ENCODE measurements at regions not wholly inside any gene's neighbourhood (a gene's known extent, or its start where the extent isn't known, plus 50 kb on each side); places are given as distances from the start of the nearest gene placed in this dataset.

DNA sequence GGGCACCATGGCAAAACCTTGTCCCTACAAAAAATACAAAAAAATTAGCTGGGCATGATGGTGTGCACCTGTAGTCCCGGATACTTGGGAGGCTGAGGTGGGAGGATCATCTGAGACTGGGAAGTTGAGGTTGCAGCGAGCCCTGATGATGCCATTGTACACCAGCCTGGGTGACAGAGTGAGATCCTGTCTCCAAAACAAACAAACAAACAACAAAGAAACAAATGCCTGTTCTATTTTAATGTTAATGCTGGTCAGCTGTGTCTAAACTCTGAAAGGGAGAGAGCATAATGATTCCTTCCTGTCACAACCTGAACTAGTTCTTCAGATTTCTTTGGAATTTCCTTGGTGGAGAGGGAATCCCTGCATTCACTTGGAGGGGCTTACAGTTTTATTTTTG is 413.0 kb upstream of the TBL1XR1 start:
- DNase-seq, result no peak
- BruUV-seq (replicated peaks), result no TSS peak
- no peak for TF ChIP-seq CTCF (IDR thresholded peaks at IDR 0.05; ENCODE audit: unreplicated experiment)
- Mint-ChIP-seq H3K9me3 (ENCODE audit: low read depth, unreplicated experiment) (peaks cover 2% of the 10 kb centered on the region), H3K4me1 (ENCODE audit: low read depth, unreplicated experiment) (peaks cover 76% of the 10 kb centered on the region), H3K36me3 (ENCODE audit: insufficient read depth, unreplicated experiment) (no peaks in the 10 kb centered on the region), H3K4me3 (ENCODE audit: low read depth, unreplicated experiment) (no peak overlapping the region), H3K27ac (ENCODE audit: unreplicated experiment) (no peak overlapping the region), H3K27me3 (ENCODE audit: unreplicated experiment) (no peaks in the 10 kb centered on the region)
- CTCF ChIA-PET, result interaction anchor here (0.7 to 1.5 kb wide), 2 partner anchors 8 to 9 kb away, joined by 3 to 8 read pairs; no protein-coding TSS in a partner anchor
- intact Hi-C loops (cut with micrococcal nuclease; ENCODE audit: unreplicated experiment), result loop anchor here (10.0 kb wide), 1 partner anchor 775 kb away; no protein-coding TSS in a partner anchor

- Mint-ChIP-seq H3K27ac (ENCODE audit: unreplicated experiment) (no peak overlapping the region), H3K36me3 (ENCODE audit: insufficient read depth, unreplicated experiment) (no peaks in the 10 kb centered on the region), H3K4me3 (ENCODE audit: low read depth, unreplicated experiment) (no peak overlapping the region), H3K4me1 (ENCODE audit: low read depth, unreplicated experiment) (peaks cover 79% of the 10 kb centered on the region), H3K27me3 (ENCODE audit: unreplicated experiment) (no peaks in the 10 kb centered on the region), H3K9me3 (ENCODE audit: low read depth, unreplicated experiment) (peaks cover 2% of the 10 kb centered on the region)
- CTCF ChIA-PET, result interaction anchor here (0.6 to 1.5 kb wide), 4 partner anchors 8 to 540 kb away, joined by 3 to 8 read pairs (median 3); no protein-coding TSS in a partner anchor
- TF ChIP-seq CTCF (IDR thresholded peaks at IDR 0.05; ENCODE audit: unreplicated experiment), result no peak
- BruUV-seq (replicated peaks), result no TSS peak
- intact Hi-C loops (cut with micrococcal nuclease; ENCODE audit: unreplicated experiment), result loop anchor here (10.0 kb wide), 1 partner anchor 774 kb away; no protein-coding TSS in a partner anchor
- DNase-seq, result peak; percentile 88
Measured at GRCh38 chr3:177610686-177611633, 413.7 kb upstream of the TBL1XR1 start.

DNA sequence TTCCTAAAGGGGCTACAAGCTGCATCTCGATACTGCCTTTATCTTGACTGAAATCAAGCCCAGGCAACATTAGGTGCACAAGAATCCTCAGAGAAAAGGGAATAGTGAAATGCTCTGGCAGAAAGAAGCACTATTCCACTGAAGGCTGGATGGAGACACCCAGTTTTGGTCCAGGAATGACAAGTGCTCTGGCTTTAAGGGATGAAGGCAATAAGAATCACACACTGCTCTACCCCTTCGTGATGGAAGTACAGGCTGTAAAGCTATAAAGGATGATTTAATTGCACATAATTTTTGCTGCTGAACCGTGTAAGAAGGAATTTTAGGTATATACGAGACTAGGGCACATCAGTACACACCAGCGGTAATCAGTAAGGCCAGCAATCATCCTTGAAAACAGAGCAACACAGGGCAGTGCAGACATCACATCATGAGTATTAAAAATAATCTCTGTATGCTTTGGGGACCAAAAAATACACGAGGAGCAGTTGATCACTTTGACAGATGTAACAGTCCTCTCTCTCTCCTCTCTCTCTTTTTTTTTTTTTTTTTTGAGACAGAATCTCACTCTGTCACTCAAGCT is 414.6 kb upstream of the TBL1XR1 start:
- no TSS peak for BruUV-seq (replicated peaks)
- intact Hi-C loops (cut with micrococcal nuclease; ENCODE audit: unreplicated experiment), result loop anchor here (10.0 kb wide), 1 partner anchor 773 kb away; no protein-coding TSS in a partner anchor
- H3K4me3 Mint-ChIP-seq (ENCODE audit: low read depth, unreplicated experiment), result no peak overlapping the region
- peaks cover 76% of the 10 kb centered on the region for H3K4me1 Mint-ChIP-seq (ENCODE audit: low read depth, unreplicated experiment)
- DNase-seq, result no peak
- H3K27me3 Mint-ChIP-seq (ENCODE audit: unreplicated experiment), result no peaks in the 10 kb centered on the region
- no peak overlapping the region for H3K27ac Mint-ChIP-seq (ENCODE audit: unreplicated experiment)
- no peaks in the 10 kb centered on the region for H3K36me3 Mint-ChIP-seq (ENCODE audit: insufficient read depth, unreplicated experiment)
- TF ChIP-seq CTCF (IDR thresholded peaks at IDR 0.05; ENCODE audit: unreplicated experiment), result no peak
- CTCF ChIA-PET, result interaction anchor here (0.6 to 1.5 kb wide), 4 partner anchors 9 to 541 kb away, joined by 3 to 8 read pairs (median 3); no protein-coding TSS in a partner anchor
- H3K9me3 Mint-ChIP-seq (ENCODE audit: low read depth, unreplicated experiment), result peaks cover 2% of the 10 kb centered on the region

- Mint-ChIP-seq H3K4me3 (ENCODE audit: low read depth, unreplicated experiment) (no peak overlapping the region), H3K4me1 (ENCODE audit: low read depth, unreplicated experiment) (peaks cover 70% of the 10 kb centered on the region), H3K27me3 (ENCODE audit: unreplicated experiment) (no peaks in the 10 kb centered on the region), H3K36me3 (ENCODE audit: insufficient read depth, unreplicated experiment) (no peaks in the 10 kb centered on the region), H3K9me3 (ENCODE audit: low read depth, unreplicated experiment) (peaks cover 2% of the 10 kb centered on the region), H3K27ac (ENCODE audit: unreplicated experiment) (peak overlapping the region; percentile 15)
- DNase-seq, result no peak
- TF ChIP-seq CTCF (IDR thresholded peaks at IDR 0.05; ENCODE audit: unreplicated experiment), result no peak
- CTCF ChIA-PET, result interaction anchor here (1.1 to 2.0 kb wide), 2 partner anchors 20 to 24 kb away, joined by 6 to 9 read pairs; no protein-coding TSS in a partner anchor
- no TSS peak for BruUV-seq (replicated peaks)
- intact Hi-C loops (cut with micrococcal nuclease; ENCODE audit: unreplicated experiment), result loop anchor here (2.0 to 10.0 kb wide), 2 partner anchors 163 to 771 kb away; no protein-coding TSS in a partner anchor
Measured at GRCh38 chr3:177613901-177614300, 416.6 kb upstream of the TBL1XR1 start.

Measured in Calu3 (cell line).